Fibroblast of mammary gland (primary cell): ENCODE measurements at regions not wholly inside any gene's neighbourhood (a gene's known extent, or its start where the extent isn't known, plus 50 kb on each side); places are given as distances from the start of the nearest gene placed in this dataset.

ENCODE experiments used
- DNase-seq: peaks from one replicate; pipeline ENCODE4 v3.0.0-alpha.2; 2010; ENCODE audit warnings: low read depth
- H3K4me3 ChIP-seq: 2 replicates; pipeline ENCODE4 v1.5.1; 2011; ENCODE audit warnings: low read depth, mild to moderate bottlenecking, low read length, moderate library complexity; ENCODE audit not compliant: control insufficient read depth
- TF ChIP-seq, protein P1 (sequence below): conservative IDR thresholded peaks from 2 replicates; pipeline ENCODE4 v1.5.1; 2011; ENCODE audit warnings: low read depth, low read length, inconsistent platforms; ENCODE audit not compliant: control insufficient read depth, insufficient read depth

DNA sequence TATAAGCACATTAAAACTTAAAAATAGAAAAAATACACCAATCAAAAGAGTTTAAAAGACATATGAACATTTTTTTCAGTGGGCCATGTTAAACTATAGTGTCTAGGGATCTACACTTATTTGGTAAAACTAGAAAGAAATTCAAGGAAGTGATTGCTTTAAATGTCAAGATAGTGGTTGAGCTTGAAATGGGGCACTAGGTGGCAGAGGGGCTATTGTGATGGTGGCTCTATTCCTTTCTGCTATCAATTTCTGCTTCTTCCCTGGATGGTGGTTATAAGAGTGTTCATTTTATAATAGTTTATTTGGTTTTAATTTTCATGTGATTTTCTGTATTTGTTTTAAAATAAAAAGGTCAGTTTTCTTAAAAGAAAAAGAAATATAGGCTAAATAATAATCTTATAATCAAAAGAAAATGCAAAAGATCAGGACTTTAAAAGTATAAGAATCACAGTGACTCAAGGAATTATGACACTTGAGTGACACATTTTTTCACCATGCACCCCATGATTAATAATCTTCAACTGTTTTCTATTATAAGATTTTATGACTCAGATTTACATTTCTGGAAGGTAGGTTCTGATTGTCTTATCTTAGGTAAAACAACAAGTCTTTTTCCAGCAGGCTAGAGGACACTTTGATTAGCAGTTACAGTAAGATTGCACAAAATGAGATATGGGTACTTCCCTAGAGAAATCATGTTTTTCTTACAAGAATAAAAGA, 137.5 kb downstream of the FSCB start:
- H3K4me3 ChIP-seq: no peak overlapping the region
- TF ChIP-seq, protein P1, sequence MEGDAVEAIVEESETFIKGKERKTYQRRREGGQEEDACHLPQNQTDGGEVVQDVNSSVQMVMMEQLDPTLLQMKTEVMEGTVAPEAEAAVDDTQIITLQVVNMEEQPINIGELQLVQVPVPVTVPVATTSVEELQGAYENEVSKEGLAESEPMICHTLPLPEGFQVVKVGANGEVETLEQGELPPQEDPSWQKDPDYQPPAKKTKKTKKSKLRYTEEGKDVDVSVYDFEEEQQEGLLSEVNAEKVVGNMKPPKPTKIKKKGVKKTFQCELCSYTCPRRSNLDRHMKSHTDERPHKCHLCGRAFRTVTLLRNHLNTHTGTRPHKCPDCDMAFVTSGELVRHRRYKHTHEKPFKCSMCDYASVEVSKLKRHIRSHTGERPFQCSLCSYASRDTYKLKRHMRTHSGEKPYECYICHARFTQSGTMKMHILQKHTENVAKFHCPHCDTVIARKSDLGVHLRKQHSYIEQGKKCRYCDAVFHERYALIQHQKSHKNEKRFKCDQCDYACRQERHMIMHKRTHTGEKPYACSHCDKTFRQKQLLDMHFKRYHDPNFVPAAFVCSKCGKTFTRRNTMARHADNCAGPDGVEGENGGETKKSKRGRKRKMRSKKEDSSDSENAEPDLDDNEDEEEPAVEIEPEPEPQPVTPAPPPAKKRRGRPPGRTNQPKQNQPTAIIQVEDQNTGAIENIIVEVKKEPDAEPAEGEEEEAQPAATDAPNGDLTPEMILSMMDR: no peak
- no peak for DNase-seq

GRCh38 chr14:44361083-44361482, 146.0 kb downstream of the FSCB start:
- TF ChIP-seq, protein P1: no peak
- DNase-seq: no peak
- no peak overlapping the region for H3K4me3 ChIP-seq

DNA sequence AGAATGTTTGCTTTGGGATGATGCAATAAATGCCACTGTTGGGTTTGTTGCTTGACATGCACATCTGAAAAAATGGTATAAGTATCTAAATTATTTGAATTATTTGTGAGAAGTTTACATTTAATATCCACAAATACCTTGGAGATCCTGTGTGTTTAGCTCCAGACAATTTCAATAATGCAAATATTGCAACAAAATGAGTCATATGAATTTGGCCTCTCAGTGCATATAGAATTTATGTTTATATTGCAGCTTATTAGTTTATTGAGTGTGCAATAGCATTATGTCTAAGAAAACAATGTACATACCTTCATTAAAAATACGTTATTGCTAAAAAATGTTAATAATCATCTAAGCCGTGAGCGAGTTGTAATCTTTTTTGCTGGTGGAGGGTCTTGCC, 153.3 kb downstream of the FSCB start:
- DNase-seq: no peak
- TF ChIP-seq, protein P1: no peak
- H3K4me3 ChIP-seq: no peak overlapping the region

DNA sequence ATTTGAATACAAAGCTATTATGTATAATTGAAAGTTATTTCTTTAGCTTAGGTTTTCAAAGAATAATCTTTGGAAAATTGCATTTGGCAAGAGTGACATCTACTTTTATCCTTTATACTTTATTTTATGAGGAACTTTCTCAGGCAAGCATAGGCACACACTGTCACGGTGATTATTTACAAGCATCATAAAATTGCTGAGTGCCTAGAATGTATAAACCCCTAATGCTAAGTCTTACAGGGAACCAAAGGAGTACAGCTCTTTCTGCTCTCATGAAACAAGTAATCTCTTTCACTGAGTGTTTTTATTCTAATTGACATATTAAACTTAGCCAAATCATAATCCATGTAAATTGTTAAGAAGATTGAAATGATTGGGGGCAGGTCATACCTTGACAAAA, 154.9 kb downstream of the FSCB start:
- no peak for DNase-seq
- TF ChIP-seq, protein P1: no peak
- H3K4me3 ChIP-seq: no peak overlapping the region

GRCh38 chr14:44347316-44347715, 159.8 kb downstream of the FSCB start:
- no peak overlapping the region for H3K4me3 ChIP-seq
- no peak for DNase-seq
- TF ChIP-seq, protein P1: no peak

DNA sequence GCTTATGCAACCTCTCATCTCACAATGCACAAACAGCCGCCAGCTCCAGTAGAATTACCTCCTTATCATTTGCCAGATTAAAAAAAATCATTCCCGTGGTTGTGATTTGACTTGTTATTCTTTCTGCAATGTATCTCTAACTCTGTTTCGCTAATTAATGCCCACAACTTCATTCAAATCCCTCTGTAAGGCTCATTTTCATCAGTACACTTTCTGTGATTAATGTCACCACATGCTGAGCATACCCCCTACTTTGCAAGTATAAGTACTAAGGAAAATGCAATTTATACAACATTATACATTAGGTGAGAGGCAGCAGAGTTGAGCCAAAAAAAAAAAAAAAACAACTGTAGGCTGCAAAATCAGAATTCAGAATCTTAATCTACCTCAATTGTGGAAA, 166.0 kb downstream of the FSCB start:
- no peak for DNase-seq
- TF ChIP-seq, protein P1: no peak
- H3K4me3 ChIP-seq: no peak overlapping the region
